Neuronal stem cell (in vitro differentiated cells): ENCODE measurements at regions not wholly inside any gene's neighbourhood (a gene's known extent, or its start where the extent isn't known, plus 50 kb on each side); places are given as distances from the start of the nearest gene placed in this dataset.

Experiments
- DNase-seq: peaks from one replicate; pipeline ENCODE4 v3.0.0-alpha.2; 2013; ENCODE audit warnings: low spot score
- H2AFZ ChIP-seq: one replicate; pipeline ENCODE4 v1.6.1; 2013; ENCODE audit warnings: mild to moderate bottlenecking, low read length, inconsistent platforms
- H2AK5ac ChIP-seq: 2 replicates; pipeline ENCODE4 v1.6.1; 2013; ENCODE audit warnings: low read depth, mild to moderate bottlenecking, inconsistent platforms, low read length, moderate library complexity, mixed read lengths
- H2BK120ac ChIP-seq: 2 replicates; pipeline ENCODE4 v1.6.1; 2013; ENCODE audit warnings: low read depth, mild to moderate bottlenecking, inconsistent platforms, low read length, moderate library complexity, mixed read lengths
- H2BK12ac ChIP-seq: one replicate; pipeline ENCODE4 v1.6.1; 2013; ENCODE audit warnings: low read length, inconsistent platforms
- H2BK15ac ChIP-seq: 2 replicates; pipeline ENCODE4 v1.6.1; 2013; ENCODE audit warnings: mild to moderate bottlenecking, low read length, inconsistent platforms, mixed read lengths
- H2BK5ac ChIP-seq: one replicate; pipeline ENCODE4 v1.6.1; 2013; ENCODE audit warnings: inconsistent platforms, mild to moderate bottlenecking, low read length, moderate library complexity
- H3K14ac ChIP-seq: one replicate; pipeline ENCODE4 v1.6.1; 2013; ENCODE audit warnings: low read length, inconsistent platforms
- H3K18ac ChIP-seq: 2 replicates; pipeline ENCODE4 v1.6.1; 2013; ENCODE audit warnings: low read length, inconsistent platforms
- H3K23ac ChIP-seq: 2 replicates; pipeline ENCODE4 v1.6.1; 2013; ENCODE audit warnings: low read depth, mild to moderate bottlenecking, mixed read lengths, low read length, inconsistent platforms; ENCODE audit not compliant: poor library complexity
- H3K27ac ChIP-seq: replicated peaks from 3 replicates; pipeline ENCODE4 v1.5.1; 2013; ENCODE audit warnings: low read length, inconsistent platforms
- H3K27me3 ChIP-seq, 3 experiments: 2 replicates each; pipeline ENCODE4 v1.6.1; 2013; ENCODE audit warnings: low read length in 3 of 3, mild to moderate bottlenecking in 2 of 3, inconsistent platforms in 1 of 3, low read depth in 1 of 3, mixed read lengths in 1 of 3, moderate library complexity in 1 of 3; ENCODE audit not compliant: control insufficient read depth in 3 of 3, insufficient read depth in 3 of 3
- H3K36me3 ChIP-seq, 2 donors: replicated peaks in 1 of 2; 2 replicates each; pipeline ENCODE4 v1.6.1; 2013; ENCODE audit warnings: low read length in 2 of 2; ENCODE audit not compliant: control insufficient read depth in 2 of 2, insufficient read depth in 2 of 2
- H3K4ac ChIP-seq: 2 replicates; pipeline ENCODE4 v1.6.1; 2013; ENCODE audit warnings: inconsistent platforms, mild to moderate bottlenecking, low read length, moderate library complexity
- H3K4me1 ChIP-seq, 2 donors: 1 replicate in 1 of 2; 2 replicates in 1 of 2; pipeline ENCODE4 v1.6.1; 2013; ENCODE audit warnings: low read length in 2 of 2, low read depth in 1 of 2; ENCODE audit not compliant: control insufficient read depth in 2 of 2, insufficient read depth in 1 of 2
- H3K4me2 ChIP-seq: one replicate; pipeline ENCODE4 v1.6.1; 2013; ENCODE audit warnings: mild to moderate bottlenecking, low read length, inconsistent platforms; ENCODE audit not compliant: insufficient read depth, poor library complexity, severe bottlenecking
- H3K4me3 ChIP-seq, 2 donors: 2 replicates each; pipeline ENCODE4 v1.5.1; 2013; ENCODE audit warnings: low read length in 2 of 2, mild to moderate bottlenecking in 2 of 2, inconsistent platforms in 1 of 2, moderate library complexity in 1 of 2
- H3K79me1 ChIP-seq: one replicate; pipeline ENCODE4 v1.6.1; 2013; ENCODE audit warnings: low read depth, mild to moderate bottlenecking, inconsistent platforms, low read length, moderate library complexity
- H3K9ac ChIP-seq: one replicate; pipeline ENCODE4 v1.6.1; 2013; ENCODE audit warnings: mild to moderate bottlenecking, low read depth, low read length, inconsistent platforms; ENCODE audit not compliant: poor library complexity
- H3K9me3 ChIP-seq, 2 donors: replicated peaks in 1 of 2; 2 replicates each; pipeline versions ENCODE3 to v1.6.1; 2013; ENCODE audit warnings: low read length in 2 of 2, mild to moderate bottlenecking in 2 of 2, inconsistent platforms in 1 of 2, low read depth in 1 of 2, mixed read lengths in 1 of 2, moderate library complexity in 1 of 2; ENCODE audit not compliant: control insufficient read depth in 2 of 2, insufficient read depth in 1 of 2
- H4K8ac ChIP-seq: one replicate; pipeline ENCODE4 v1.6.1; 2013; ENCODE audit warnings: low read depth, mild to moderate bottlenecking, inconsistent platforms, low read length, moderate library complexity
- H4K91ac ChIP-seq: one replicate; pipeline ENCODE4 v1.6.1; 2013; ENCODE audit warnings: low read length, low read depth, mild to moderate bottlenecking, inconsistent platforms; ENCODE audit not compliant: poor library complexity
- WGBS, 2 donors: extraction: QIAGEN DNeasy Blood & Tissue Kit; methylation state at CpG; one replicate each; pipeline ENCODE4 v1.1.7; 2013; ENCODE audit warnings: missing lambda C conversion rate in 2 of 2, mixed read lengths in 1 of 2; ENCODE audit not compliant: insufficient read length in 2 of 2, insufficient replicate concordance in 1 of 2; ENCODE audit errors: extremely low coverage in 2 of 2; 5-methylcytosine and 5-hydroxymethylcytosine counted together

GRCh38 chr6:23184351-23184750 lies 615.0 kb downstream of the HDGFL1 start:
- H3K27ac ChIP-seq: no peak overlapping the region
- no peak overlapping the region for H2BK15ac ChIP-seq
- no peaks in the 10 kb centered on the region for H3K79me1 ChIP-seq
- no peak overlapping the region for H3K18ac ChIP-seq
- DNase-seq: no peak
- H4K91ac ChIP-seq: no peak overlapping the region
- H2BK5ac ChIP-seq: no peak overlapping the region
- H2BK12ac ChIP-seq: no peak overlapping the region
- no peaks in the 10 kb centered on the region for H3K9me3 ChIP-seq
- no peak overlapping the region for H3K9ac ChIP-seq
- H2AK5ac ChIP-seq: no peak overlapping the region
- H2BK120ac ChIP-seq: no peak overlapping the region
- no peak overlapping the region for H3K4me3 ChIP-seq
- no CpG with 5 or more reads among the region's 3 CpGs for WGBS, 2 donors
- H3K4ac ChIP-seq: no peak overlapping the region
- no peak overlapping the region for H3K14ac ChIP-seq
- peak overlapping the region; percentile 11 for H2AFZ ChIP-seq
- H3K23ac ChIP-seq: no peak overlapping the region
- H4K8ac ChIP-seq: no peak overlapping the region
- H3K4me1 ChIP-seq: peaks cover 3% of the 10 kb centered on the region in 2 donors
- H3K36me3 ChIP-seq: no peaks in the 10 kb centered on the region
- H3K27me3 ChIP-seq: no peaks in the 10 kb centered on the region
- no peak overlapping the region for H3K4me2 ChIP-seq

- H4K91ac ChIP-seq: no peak overlapping the region
- no peak overlapping the region for H3K4ac ChIP-seq
- H3K9ac ChIP-seq: no peak overlapping the region
- H3K23ac ChIP-seq: no peak overlapping the region
- no peak overlapping the region for H2BK15ac ChIP-seq
- H3K9me3 ChIP-seq: no peaks in the 10 kb centered on the region
- no peak overlapping the region for H2BK120ac ChIP-seq
- H4K8ac ChIP-seq: no peak overlapping the region
- no peaks in the 10 kb centered on the region for H3K36me3 ChIP-seq
- no peak overlapping the region for H2BK12ac ChIP-seq
- no peaks in the 10 kb centered on the region for H3K79me1 ChIP-seq
- no peaks in the 10 kb centered on the region for H3K4me1 ChIP-seq
- no peak overlapping the region for H2BK5ac ChIP-seq
- no peak overlapping the region for H3K18ac ChIP-seq
- H3K4me2 ChIP-seq: no peak overlapping the region
- no CpG with 5 or more reads among the region's 3 CpGs for WGBS, 2 donors
- DNase-seq: no peak
- H3K4me3 ChIP-seq: no peak overlapping the region
- H3K27ac ChIP-seq: no peak overlapping the region
- H3K14ac ChIP-seq: no peak overlapping the region
- H2AFZ ChIP-seq: no peak overlapping the region
- H2AK5ac ChIP-seq: no peak overlapping the region
- H3K27me3 ChIP-seq: no peaks in the 10 kb centered on the region
These were observed 626.1 kb downstream of the HDGFL1 start for GRCh38 chr6:23195487-23195886.

- no peak overlapping the region for H3K4me3 ChIP-seq
- WGBS, 2 donors: no CpG with 5 or more reads among the region's 4 CpGs
- no peak overlapping the region for H3K9ac ChIP-seq
- no peak overlapping the region for H3K4me2 ChIP-seq
- H2BK15ac ChIP-seq: no peak overlapping the region
- H2AFZ ChIP-seq: no peak overlapping the region
- H4K8ac ChIP-seq: no peak overlapping the region
- H3K27ac ChIP-seq: no peak overlapping the region
- H2BK120ac ChIP-seq: no peak overlapping the region
- no peak overlapping the region for H3K14ac ChIP-seq
- H3K23ac ChIP-seq: no peak overlapping the region
- H3K27me3 ChIP-seq: no peaks in the 10 kb centered on the region
- H2BK5ac ChIP-seq: no peak overlapping the region
- no peak overlapping the region for H3K18ac ChIP-seq
- H3K4ac ChIP-seq: no peak overlapping the region
- no peak overlapping the region for H4K91ac ChIP-seq
- H3K36me3 ChIP-seq: no peaks in the 10 kb centered on the region
- DNase-seq: no peak
- no peaks in the 10 kb centered on the region for H3K79me1 ChIP-seq
- H3K4me1 ChIP-seq: no peaks in the 10 kb centered on the region
- no peak overlapping the region for H2BK12ac ChIP-seq
- peaks cover 0 to 2% of the 10 kb centered on the region in 2 donors for H3K9me3 ChIP-seq
- H2AK5ac ChIP-seq: no peak overlapping the region
These were observed 630.2 kb downstream of the HDGFL1 start for GRCh38 chr6:23199541-23199940.

- Histone ChIP-seq H3K4me3 (no peak overlapping the region), H2BK5ac (no peak overlapping the region), H3K36me3 (no peaks in the 10 kb centered on the region), H3K79me1 (no peaks in the 10 kb centered on the region), H3K9ac (no peak overlapping the region), H3K18ac (no peak overlapping the region), H2BK12ac (no peak overlapping the region), H4K8ac (no peak overlapping the region), H2AFZ (no peak overlapping the region), H3K27me3 (no peaks in the 10 kb centered on the region), H2BK120ac (no peak overlapping the region), H3K4me2 (no peak overlapping the region), H2BK15ac (no peak overlapping the region), H3K23ac (no peak overlapping the region), H3K14ac (no peak overlapping the region), H3K4me1 (no peaks in the 10 kb centered on the region), H2AK5ac (no peak overlapping the region), H3K9me3 (peaks cover 0 to 4% of the 10 kb centered on the region in 2 donors), H3K27ac (no peak overlapping the region), H3K4ac (no peak overlapping the region), H4K91ac (no peak overlapping the region)
- WGBS, 2 donors: no CpG with 5 or more reads among the region's 3 CpGs
- DNase-seq: no peak
These were observed 631.6 kb downstream of the HDGFL1 start for GRCh38 chr6:23200946-23201345.
